ENCODE measurements at regions not wholly inside any gene's neighbourhood (a gene's known extent, or its start where the extent isn't known, plus 50 kb on each side); places are given as distances from the start of the nearest gene placed in this dataset.

DNA sequence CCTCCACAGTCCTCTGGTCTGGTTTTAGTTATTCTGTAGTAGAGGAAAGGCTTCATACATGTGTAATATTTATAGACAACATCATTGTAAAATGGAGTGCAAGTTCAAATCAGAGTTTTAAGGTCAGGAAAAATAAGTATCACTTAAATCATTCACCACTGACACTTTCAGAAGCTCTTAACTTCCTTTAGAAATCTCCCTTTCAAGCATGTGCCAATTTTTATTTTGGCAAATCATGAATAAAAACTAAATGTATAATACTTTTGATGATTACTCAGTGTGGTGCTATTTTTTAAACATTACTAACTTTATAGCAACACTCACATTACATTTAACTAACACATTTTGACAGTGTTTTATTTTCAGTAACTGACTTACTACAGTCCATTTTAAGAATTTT lies 112.2 kb downstream of the OGFRL1 start:
- H3K9ac ChIP-seq (ENCODE audit: extremely low read depth, insufficient read length, low read length), result no peak overlapping the region
- no peak overlapping the region for H3K14ac ChIP-seq (ENCODE audit: insufficient read depth, low read length)
- H3K27me3 Mint-ChIP-seq (ENCODE audit: low read depth), result no peaks in the 10 kb centered on the region
- H2BK20ac ChIP-seq (ENCODE audit: low read depth, low read length, poor library complexity, severe bottlenecking), result no peak overlapping the region
- no peak overlapping the region for H2AK5ac ChIP-seq (ENCODE audit: insufficient read length, low read length)
- no peak overlapping the region for H3K27ac Mint-ChIP-seq
- no peaks in the 10 kb centered on the region for H3K36me3 Mint-ChIP-seq (ENCODE audit: insufficient read depth in 1 of 3, low read depth in 3 of 3)
- peaks cover 6% of the 10 kb centered on the region; the same call in 1 of the 2 replicates for H3K4me1 ChIP-seq (ENCODE audit: insufficient read depth, low read length)
- no peak overlapping the region for H4K5ac ChIP-seq (ENCODE audit: insufficient read length, low read depth, low read length)
- H3K79me1 ChIP-seq (ENCODE audit: insufficient read depth, low read depth, low read length, poor library complexity, severe bottlenecking), result no peaks in the 10 kb centered on the region
- H3K23me2 ChIP-seq (ENCODE audit: insufficient read length, low read depth, low read length, poor library complexity, severe bottlenecking), result no peaks in the 10 kb centered on the region
- H3K56ac ChIP-seq (ENCODE audit: insufficient read length, low read depth, low read length), result no peak overlapping the region
- H4K8ac ChIP-seq (replicated peaks; ENCODE audit: insufficient read length, low read depth, low read length), result no peak overlapping the region
- no peaks in the 10 kb centered on the region for H3K79me2 ChIP-seq (ENCODE audit: insufficient read depth, low read length)
- H3K9me3 Mint-ChIP-seq, result no peaks in the 10 kb centered on the region
- no peak overlapping the region for H3K23ac ChIP-seq (ENCODE audit: insufficient read length, low read depth, low read length)
- no peak overlapping the region for H3K27ac ChIP-seq (ENCODE audit: insufficient read length, low read depth, low read length)
- no peaks in the 10 kb centered on the region for H3K9me3 ChIP-seq (ENCODE audit: control insufficient read depth, low read depth, low read length)
- no peak overlapping the region for H3K18ac ChIP-seq (ENCODE audit: insufficient read length, low read depth, low read length)
- no peak overlapping the region for H2BK120ac ChIP-seq (ENCODE audit: low read depth, low read length, poor library complexity, severe bottlenecking)
- H2BK5ac ChIP-seq (ENCODE audit: insufficient read length, low read length), result no peak overlapping the region
- no peak overlapping the region for H2AFZ ChIP-seq (ENCODE audit: low read length)
- no peak overlapping the region for H3K4ac ChIP-seq (ENCODE audit: low read depth, low read length)
- H4K91ac ChIP-seq (ENCODE audit: insufficient read length, low read depth, low read length), result no peak overlapping the region
- peaks cover 23 to 24% of the 10 kb centered on the region in 2 experiments for H3K4me1 Mint-ChIP-seq
- no peak overlapping the region for H2BK15ac ChIP-seq (ENCODE audit: low read depth, low read length)
- H2BK12ac ChIP-seq (ENCODE audit: insufficient read length, low read depth, low read length), result no peak overlapping the region
- no peak for DNase-seq
- no peaks in the 10 kb centered on the region for H4K20me1 ChIP-seq (ENCODE audit: control insufficient read depth, insufficient read depth, insufficient read length)
- H3K4me3 Mint-ChIP-seq, result no peak overlapping the region
- no peak overlapping the region for H3T11ph ChIP-seq (ENCODE audit: low read length)
- H3K27me3 ChIP-seq (ENCODE audit: insufficient read depth, low read length), result no peaks in the 10 kb centered on the region
- no peak for TF ChIP-seq CTCF (conservative IDR thresholded peaks at IDR 0.05)
- H3K4me2 ChIP-seq (ENCODE audit: insufficient read depth, insufficient read length, low read length), result no peak overlapping the region
